Heart left ventricle (tissue), 13 donors: ENCODE measurements at regions not wholly inside any gene's neighbourhood (a gene's known extent, or its start where the extent isn't known, plus 50 kb on each side); places are given as distances from the start of the nearest gene placed in this dataset.
"Not testable (repeated sequence)": the region's sequence is repeated elsewhere in the genome, so short reads cannot be mapped to it uniquely, and the experiment has no call there.

Source experiments
- POLR2A ChIP-seq, 2 donors: fragments of 450-650 bp; IDR thresholded peaks; one replicate each; pipeline ENCODE4 v1.6.1; 2017; ENCODE audit warnings: antibody characterized with exemption in 2 of 2, mild to moderate bottlenecking in 2 of 2, moderate library complexity in 2 of 2
- TF ChIP-seq, protein P1 (sequence below), 12 donors: fragments of 200-600 bp; sonication (generic) in 4 of 12; IDR thresholded peaks; one replicate each; pipeline versions ENCODE4 v1.5.0 to v1.8.0; 2018 to 2022; ENCODE audit warnings: antibody characterized with exemption in 12 of 12, mild to moderate bottlenecking in 5 of 12
- donor health status: ischemic (EF 13 %, LVEDD 7.1; RV severe dilation, severe dysfunction).
- donor health status: DM: no; HTN: yes; CAD: no.
- donor health status: DM: no; HTN: no; CAD: no.
- donor health status: ischemic (EF 25% LVEDD 6.9; RV normal size, moderate dysfunction).
- donor health status: ischemic (EF 25% LVEDD 5.7; RV mildly dilated, moderate dysfunction).
- donor health status: ischemic (EF 35%, LVEDD 5.7; RV mildly dilated, moderate dysfunction).
- donor health status: nonischemic (EF 11% LVEDD 7.7; RV severe dilation, severe dysfunction).
- donor health status: DM: yes; HTN: yes; CAD: no.
- donor health status: PGD.
- donor health status: ischemic (EF 29% LVEDD 5.4; RV normal size, mild dysfunction).
- donor health status: nonischemic (EF 23%, LVEDD 6.1; RV moderate dilation, normal function).

DNA sequence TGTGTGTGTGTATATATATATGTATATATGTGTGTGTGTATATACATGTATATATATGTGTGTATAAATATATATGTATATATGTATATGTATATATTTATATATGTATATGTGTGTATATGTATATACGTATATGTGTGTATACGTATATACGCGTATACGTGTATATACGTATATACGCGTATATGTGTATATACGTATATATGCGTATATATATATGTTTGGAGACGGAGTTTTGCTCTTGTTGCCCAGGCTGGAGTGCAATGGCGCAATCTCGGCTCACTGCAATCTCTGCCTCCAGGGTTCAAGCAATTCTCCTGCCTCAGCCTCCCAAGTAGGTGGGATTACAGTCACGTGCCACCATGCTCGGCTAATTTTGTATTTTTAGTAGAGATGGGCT lies 212.6 kb downstream of the KCNJ2 start:
- TF ChIP-seq, protein P1, sequence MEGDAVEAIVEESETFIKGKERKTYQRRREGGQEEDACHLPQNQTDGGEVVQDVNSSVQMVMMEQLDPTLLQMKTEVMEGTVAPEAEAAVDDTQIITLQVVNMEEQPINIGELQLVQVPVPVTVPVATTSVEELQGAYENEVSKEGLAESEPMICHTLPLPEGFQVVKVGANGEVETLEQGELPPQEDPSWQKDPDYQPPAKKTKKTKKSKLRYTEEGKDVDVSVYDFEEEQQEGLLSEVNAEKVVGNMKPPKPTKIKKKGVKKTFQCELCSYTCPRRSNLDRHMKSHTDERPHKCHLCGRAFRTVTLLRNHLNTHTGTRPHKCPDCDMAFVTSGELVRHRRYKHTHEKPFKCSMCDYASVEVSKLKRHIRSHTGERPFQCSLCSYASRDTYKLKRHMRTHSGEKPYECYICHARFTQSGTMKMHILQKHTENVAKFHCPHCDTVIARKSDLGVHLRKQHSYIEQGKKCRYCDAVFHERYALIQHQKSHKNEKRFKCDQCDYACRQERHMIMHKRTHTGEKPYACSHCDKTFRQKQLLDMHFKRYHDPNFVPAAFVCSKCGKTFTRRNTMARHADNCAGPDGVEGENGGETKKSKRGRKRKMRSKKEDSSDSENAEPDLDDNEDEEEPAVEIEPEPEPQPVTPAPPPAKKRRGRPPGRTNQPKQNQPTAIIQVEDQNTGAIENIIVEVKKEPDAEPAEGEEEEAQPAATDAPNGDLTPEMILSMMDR (IDR thresholded peaks at IDR 0.05) = not testable (repeated sequence)
- TF ChIP-seq POLR2A (IDR thresholded peaks at IDR 0.05) = not testable (repeated sequence)
